Panc1 (cell line): ENCODE measurements at regions not wholly inside any gene's neighbourhood (a gene's known extent, or its start where the extent isn't known, plus 50 kb on each side); places are given as distances from the start of the nearest gene placed in this dataset.

Experiments
- POLR2AphosphoS5 ChIP-seq: IDR thresholded peaks from 2 replicates; pipeline ENCODE4 v1.6.1; 2012; ENCODE audit warnings: mild to moderate bottlenecking, low read depth, low read length, moderate library complexity
- TCF7L2 ChIP-seq: IDR thresholded peaks from 2 replicates; pipeline ENCODE4 v1.6.1; 2011; ENCODE audit warnings: mild to moderate bottlenecking, low read depth, low read length, inconsistent platforms
- TF ChIP-seq, protein P1 (sequence below): fragments of 450-650 bp; IDR thresholded peaks from 2 replicates; pipeline ENCODE4 v1.5.1; 2017; ENCODE audit warnings: mild to moderate bottlenecking
- TF ChIP-seq, protein P2 (sequence below), 2 experiments: IDR thresholded peaks; 2 replicates each; pipeline ENCODE4 v1.6.1; 2011 to 2012; ENCODE audit warnings: low read depth in 2 of 2, control low read depth in 1 of 2, low read length in 1 of 2, mild to moderate bottlenecking in 1 of 2, moderate library complexity in 1 of 2; ENCODE audit not compliant: insufficient read depth in 1 of 2

DNA sequence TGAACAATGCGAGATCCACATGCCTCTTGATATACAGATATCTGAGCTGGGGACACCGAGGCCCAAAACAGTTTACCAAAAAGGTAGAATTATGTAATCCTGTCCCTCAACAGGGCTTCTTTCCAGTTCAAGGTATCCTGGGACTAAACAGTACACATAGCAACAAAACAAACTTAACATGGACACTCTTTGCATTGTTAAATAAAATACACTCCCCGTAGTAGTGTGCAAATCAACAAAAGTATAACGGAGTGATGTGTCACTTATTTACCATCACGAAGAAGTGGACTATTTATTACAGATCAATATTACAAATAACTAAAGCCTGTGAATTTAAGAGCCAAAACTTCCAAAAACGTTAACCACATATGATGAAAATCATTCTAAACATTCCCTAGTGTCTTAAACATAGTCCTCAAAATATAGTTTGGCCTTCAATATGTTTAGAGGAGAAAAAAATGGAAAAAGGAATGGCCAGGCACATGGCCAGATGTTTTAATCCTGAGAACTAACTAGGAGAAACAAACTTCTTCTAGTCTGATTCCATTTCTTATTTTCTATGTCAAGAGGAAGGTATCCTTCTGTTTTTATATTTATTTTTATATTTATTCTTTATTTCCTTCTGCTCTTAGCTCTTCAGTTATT is 377.5 kb downstream of the OSR1 start:
- TF ChIP-seq, protein P1, sequence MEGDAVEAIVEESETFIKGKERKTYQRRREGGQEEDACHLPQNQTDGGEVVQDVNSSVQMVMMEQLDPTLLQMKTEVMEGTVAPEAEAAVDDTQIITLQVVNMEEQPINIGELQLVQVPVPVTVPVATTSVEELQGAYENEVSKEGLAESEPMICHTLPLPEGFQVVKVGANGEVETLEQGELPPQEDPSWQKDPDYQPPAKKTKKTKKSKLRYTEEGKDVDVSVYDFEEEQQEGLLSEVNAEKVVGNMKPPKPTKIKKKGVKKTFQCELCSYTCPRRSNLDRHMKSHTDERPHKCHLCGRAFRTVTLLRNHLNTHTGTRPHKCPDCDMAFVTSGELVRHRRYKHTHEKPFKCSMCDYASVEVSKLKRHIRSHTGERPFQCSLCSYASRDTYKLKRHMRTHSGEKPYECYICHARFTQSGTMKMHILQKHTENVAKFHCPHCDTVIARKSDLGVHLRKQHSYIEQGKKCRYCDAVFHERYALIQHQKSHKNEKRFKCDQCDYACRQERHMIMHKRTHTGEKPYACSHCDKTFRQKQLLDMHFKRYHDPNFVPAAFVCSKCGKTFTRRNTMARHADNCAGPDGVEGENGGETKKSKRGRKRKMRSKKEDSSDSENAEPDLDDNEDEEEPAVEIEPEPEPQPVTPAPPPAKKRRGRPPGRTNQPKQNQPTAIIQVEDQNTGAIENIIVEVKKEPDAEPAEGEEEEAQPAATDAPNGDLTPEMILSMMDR, result no peak
- TF ChIP-seq, protein P2, sequence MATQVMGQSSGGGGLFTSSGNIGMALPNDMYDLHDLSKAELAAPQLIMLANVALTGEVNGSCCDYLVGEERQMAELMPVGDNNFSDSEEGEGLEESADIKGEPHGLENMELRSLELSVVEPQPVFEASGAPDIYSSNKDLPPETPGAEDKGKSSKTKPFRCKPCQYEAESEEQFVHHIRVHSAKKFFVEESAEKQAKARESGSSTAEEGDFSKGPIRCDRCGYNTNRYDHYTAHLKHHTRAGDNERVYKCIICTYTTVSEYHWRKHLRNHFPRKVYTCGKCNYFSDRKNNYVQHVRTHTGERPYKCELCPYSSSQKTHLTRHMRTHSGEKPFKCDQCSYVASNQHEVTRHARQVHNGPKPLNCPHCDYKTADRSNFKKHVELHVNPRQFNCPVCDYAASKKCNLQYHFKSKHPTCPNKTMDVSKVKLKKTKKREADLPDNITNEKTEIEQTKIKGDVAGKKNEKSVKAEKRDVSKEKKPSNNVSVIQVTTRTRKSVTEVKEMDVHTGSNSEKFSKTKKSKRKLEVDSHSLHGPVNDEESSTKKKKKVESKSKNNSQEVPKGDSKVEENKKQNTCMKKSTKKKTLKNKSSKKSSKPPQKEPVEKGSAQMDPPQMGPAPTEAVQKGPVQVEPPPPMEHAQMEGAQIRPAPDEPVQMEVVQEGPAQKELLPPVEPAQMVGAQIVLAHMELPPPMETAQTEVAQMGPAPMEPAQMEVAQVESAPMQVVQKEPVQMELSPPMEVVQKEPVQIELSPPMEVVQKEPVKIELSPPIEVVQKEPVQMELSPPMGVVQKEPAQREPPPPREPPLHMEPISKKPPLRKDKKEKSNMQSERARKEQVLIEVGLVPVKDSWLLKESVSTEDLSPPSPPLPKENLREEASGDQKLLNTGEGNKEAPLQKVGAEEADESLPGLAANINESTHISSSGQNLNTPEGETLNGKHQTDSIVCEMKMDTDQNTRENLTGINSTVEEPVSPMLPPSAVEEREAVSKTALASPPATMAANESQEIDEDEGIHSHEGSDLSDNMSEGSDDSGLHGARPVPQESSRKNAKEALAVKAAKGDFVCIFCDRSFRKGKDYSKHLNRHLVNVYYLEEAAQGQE (IDR thresholded peaks at IDR 0.05; ENCODE audit: insufficient read depth in 1 of 2, low read depth in 2 of 2, low read length in 1 of 2), result no peak
- no peak for TF ChIP-seq POLR2AphosphoS5
- no peak for TF ChIP-seq TCF7L2
